SIG-M5 treated with dmso at 0.1 percent for 504 hours (cell line): ENCODE measurements at regions not wholly inside any gene's neighbourhood (a gene's known extent, or its start where the extent isn't known, plus 50 kb on each side); places are given as distances from the start of the nearest gene placed in this dataset.
"Not testable (repeated sequence)": the region's sequence is repeated elsewhere in the genome, so short reads cannot be mapped to it uniquely, and the experiment has no call there.

Experiments
- DNase-seq: peaks from one replicate; lab custom pipeline; 2025; ENCODE audit not compliant: unreplicated experiment; lab: John Stamatoyannopoulos, UW

DNA sequence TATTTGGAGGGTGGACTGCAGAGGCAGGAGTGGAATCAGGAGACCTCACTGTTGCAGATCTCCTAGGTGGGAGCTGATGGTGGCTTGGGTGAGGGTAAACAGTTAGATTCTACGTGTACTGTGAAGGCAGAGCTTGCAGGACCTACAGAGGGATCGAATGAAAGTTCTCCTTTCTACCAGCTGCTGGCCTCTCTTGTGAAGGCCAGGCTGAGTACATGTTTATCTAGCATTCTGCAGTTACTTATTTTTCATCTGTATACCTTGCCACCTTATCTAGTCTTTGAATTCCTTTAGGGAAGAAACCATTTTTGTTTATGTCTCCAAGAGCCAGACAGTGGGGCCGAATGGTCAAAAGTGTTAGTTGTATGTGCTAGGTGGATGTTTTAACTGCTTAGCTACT lies 57.6 kb downstream of the PTTG1 start:
- no peak for DNase-seq

DNA sequence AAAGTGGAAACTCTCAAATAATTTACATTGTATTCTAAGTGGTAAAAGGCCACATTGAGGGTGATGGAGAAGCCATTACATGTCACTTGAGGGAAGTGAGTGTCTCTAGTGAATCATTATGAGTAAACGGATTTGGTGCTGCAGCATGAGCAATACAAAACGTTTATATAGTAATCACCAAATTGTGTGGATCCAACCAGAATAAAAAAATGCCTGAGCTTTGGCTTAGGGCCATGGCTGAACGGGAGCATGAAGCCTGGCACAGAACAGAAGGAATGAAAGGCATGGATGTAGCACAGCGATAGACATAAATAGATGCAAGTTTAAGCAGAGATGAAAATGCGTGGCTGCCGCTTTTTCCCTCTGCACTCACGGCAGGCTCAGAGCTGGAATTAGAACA lies 58.3 kb downstream of the PTTG1 start:
- DNase-seq: no peak

DNA sequence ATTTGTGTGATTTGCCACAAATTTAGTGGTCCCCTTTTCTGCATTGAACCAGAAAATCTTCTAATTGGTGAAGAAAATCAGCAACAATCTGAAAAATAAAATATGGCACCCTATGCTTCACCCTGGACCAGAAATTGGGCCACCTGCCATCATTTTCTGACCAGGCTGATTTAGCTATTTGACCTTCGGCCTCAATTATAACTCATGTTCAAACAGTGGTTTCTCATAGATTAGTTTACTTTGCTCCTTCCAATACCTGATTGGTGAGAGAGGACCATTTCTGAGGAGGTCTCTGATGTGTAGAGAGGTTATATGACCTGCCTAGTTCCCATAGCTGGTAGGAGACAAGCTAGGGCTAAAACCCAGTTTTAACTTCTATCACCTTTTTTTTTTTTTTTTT lies 59.0 kb downstream of the PTTG1 start:
- no peak for DNase-seq

DNA sequence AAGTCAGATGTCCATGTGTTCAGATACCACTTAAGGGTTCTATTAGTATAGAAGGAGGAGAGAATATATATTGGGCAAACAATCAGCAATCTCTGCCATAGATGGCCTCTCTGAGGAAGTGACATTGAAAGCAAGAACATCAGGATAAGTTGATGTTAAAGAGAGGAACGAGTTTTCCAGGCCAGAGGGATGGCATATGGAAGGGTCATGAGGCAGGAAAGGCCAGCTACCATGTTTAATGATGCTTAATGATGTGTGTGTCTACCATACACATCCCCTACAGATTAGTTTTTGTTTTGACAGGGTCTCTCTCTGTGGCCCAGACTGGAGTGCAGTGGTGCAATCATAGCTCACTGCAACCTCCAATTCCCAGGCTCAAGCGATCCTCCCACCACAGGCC lies 63.0 kb downstream of the PTTG1 start:
- no peak for DNase-seq

GRCh38 chr5:160485364-160485969 lies 63.8 kb downstream of the PTTG1 start:
- no peak for DNase-seq

DNA sequence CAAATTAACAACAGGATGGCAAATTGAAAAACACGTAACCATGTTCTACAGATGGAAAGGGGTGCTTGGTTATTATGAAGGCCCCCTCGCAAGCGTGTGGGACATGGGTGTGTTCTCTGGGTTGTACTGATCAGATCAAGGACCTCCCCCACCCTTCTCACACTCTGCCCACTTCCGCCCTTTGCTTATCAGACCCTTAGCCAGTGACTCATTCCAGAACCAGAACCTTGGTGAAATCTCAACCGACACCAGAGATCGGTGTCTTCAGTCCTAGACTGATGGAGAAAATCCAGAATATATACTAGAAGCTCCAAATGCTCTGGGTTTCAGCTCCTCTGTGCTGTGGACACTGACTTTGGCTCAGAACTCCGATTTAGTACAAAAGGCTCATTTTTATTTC lies 64.9 kb downstream of the PTTG1 start:
- no peak for DNase-seq

GRCh38 chr5:160488394-160489325 lies 67.0 kb downstream of the PTTG1 start:
- no peak for DNase-seq

GRCh38 chr5:160491438-160491837 lies 69.8 kb downstream of the PTTG1 start:
- DNase-seq: no peak

GRCh38 chr5:160492565-160492964 lies 70.9 kb downstream of the PTTG1 start:
- no peak for DNase-seq

- DNase-seq: no peak
Observed at GRCh38 chr5:160493806-160494338, 72.2 kb downstream of the PTTG1 start.

DNA sequence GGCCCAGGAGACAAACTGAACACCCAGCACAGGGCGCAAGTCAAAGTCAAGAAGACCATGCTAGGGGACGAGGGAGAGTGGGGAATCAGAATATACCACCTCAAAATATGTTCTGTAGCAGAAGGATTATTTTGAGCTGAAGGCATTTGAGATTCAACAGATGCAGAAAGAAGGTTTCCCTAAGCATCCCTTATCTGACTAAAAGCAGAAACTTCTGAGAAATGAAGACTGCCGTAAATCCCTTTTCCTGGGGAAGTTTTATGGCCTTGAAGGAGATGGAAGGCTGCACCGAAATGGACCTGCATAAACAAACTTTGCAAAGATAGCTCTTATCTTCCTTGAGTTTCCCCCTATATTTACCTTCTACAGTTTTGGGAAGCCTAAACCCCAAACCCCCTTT lies 72.8 kb downstream of the PTTG1 start:
- DNase-seq: no peak

GRCh38 chr5:160496334-160496733 lies 74.7 kb downstream of the PTTG1 start:
- DNase-seq: no peak

DNA sequence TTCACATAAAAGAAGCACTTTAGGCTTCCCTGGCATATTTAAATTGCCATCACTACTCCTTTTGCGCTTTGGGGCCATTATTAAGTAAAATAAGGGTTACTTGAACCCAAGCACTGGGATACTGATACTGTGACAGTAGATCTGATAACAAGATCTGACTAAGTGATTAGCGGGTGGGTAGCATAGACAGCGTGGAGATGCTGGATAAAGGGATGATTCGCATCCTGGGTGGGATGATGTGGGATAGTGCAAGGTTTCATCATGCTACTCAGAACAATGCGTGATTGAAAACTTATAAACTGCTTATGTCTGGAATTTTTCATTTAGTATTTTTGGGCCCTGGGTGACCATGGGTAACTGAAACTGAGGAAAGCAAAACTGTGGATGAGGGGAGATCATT lies 75.1 kb downstream of the PTTG1 start:
- DNase-seq: no peak

DNA sequence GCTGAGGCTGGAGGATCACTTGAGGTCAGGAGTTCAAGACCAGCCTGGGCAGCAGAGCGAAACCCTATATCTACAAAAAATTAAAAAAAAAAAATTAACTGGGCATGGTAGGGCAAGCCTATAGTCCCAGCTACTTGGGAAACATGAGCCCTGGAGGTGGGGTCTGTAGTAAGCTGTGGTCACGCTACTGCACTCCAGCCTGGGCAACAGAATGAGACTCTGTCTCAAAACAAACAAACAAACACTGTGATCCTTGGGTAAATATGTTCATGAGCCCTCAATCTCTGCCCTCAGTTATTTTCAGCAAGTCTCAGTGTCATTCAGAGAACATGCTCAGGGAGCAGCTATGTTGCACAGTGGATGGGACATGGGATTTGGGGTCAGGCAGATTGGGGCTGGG lies 76.2 kb downstream of the PTTG1 start:
- no peak for DNase-seq

GRCh38 chr5:160498441-160499043 lies 76.9 kb downstream of the PTTG1 start:
- not testable (repeated sequence) for DNase-seq

DNA sequence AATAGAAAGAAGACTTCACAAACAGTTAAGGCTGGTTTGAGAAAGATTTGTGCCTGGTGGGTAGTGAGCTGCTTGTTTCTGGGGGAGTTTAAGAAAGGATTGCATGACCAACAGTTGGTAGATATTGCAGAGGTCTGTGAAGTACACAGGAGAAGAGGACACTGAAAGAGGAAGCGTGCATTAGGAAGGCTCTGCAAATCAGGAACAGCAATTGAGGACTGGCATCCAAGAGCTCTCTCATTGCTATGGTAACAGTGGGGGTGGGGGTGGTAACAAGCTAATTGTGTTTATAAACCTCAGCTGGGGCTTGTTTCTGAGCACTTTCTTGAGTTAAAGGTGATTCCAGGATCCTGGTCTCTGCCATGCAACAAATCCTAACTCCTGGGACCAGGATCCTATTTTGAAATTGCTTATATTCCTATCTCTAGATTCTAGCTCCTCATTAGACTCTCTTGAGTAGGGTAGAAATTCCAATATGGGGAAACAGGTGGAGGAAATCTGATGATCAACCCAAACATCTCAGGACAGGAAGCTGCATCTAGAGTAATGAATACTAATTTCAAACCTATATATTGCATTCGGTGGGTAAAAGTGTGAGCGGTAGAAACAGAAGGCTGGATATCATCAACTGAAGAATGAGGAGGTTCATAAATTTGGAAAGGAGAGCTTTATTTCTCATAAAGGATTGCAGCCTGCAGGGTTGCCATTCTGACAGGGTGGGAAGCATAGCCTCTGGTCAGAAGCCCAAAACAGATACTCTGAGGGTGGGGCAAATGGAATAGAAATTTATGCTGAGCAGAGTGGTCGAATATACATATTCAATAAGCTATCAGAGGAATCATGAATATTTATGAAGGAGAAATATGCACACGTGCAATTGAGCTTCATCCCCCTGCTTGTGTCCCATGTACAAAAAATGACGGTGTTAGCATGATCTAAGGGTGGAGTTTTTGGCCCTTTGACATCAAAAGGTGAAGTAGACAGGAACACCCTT lies 79.4 kb downstream of the PTTG1 start:
- peak; percentile 83 for DNase-seq

DNA sequence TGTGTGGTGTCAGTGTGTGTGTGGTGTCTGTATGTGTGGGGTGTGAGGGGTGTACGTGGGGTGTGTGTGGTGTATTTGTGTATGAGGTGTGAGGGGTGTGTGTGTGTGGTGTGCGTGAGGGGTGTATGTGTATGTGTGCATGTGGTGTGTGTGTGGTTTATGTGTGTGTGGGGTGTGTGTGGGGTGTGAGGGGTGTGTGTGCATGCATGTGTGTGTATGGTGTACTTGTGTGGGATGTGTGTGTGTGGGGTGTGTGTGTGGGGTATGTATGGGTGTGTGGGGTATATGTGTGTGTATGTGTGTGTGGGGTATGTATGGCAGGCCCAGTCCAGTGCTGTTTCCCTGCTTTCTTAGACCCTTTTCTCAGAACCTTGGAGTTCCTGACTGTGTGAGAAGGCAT lies 83.3 kb downstream of the PTTG1 start:
- DNase-seq: no peak

- peak; percentile 57 for DNase-seq
Observed at GRCh38 chr5:160506006-160507004, 84.7 kb downstream of the PTTG1 start.

DNA sequence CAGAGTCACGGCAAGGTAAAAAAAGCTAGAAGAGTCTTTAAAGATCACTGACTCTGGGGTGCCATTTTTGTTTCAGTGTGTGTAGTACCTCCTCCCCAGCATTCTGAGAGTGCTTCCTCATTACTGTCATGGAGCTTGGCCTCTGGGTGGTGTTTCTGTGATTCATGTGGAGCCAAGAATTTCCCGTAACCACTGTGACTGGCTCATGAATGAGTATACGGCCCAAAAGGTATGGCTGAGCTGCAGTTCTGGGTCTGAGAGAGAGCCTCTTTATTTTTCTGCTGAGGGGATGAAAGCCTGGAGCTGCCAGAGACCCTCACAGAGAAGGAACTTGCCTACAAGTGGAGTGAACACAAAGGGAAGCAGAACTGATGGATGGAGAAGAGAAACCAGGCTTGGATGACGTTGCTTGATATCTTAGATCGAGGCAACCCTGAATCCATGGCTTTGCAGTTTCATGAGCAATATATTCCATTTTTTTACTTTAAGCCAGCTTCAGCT lies 85.6 kb downstream of the PTTG1 start:
- DNase-seq: peak; percentile 63
